ENCODE measurements at regions not wholly inside any gene's neighbourhood (a gene's known extent, or its start where the extent isn't known, plus 50 kb on each side); places are given as distances from the start of the nearest gene placed in this dataset.
"Not testable (repeated sequence)": the region's sequence is repeated elsewhere in the genome, so short reads cannot be mapped to it uniquely, and the experiment has no call there.

- H3K9ac ChIP-seq (ENCODE audit: low read depth, low read length) = no peak overlapping the region
- no peak overlapping the region for H3K4me3 ChIP-seq (ENCODE audit: low read depth, low read length)
- H3K27me3 ChIP-seq (ENCODE audit: control insufficient read depth, insufficient read depth, low read length) = no peaks in the 10 kb centered on the region
- H3K36me3 ChIP-seq (ENCODE audit: control insufficient read depth, insufficient read depth, low read length) = no peaks in the 10 kb centered on the region
- H3K9me3 ChIP-seq (ENCODE audit: control insufficient read depth, insufficient read depth, low read length) = no peaks in the 10 kb centered on the region
- H3K4me1 ChIP-seq (ENCODE audit: control insufficient read depth, insufficient read depth, low read length) = no peaks in the 10 kb centered on the region
Observed at GRCh38 chr4:129988957-129989356, 893.0 kb downstream of the C4orf33 start.

GRCh38 chr4:129994715-129995114 is 898.8 kb downstream of the C4orf33 start:
- Histone ChIP-seq H3K27me3 (ENCODE audit: control insufficient read depth, insufficient read depth, low read length) (no peaks in the 10 kb centered on the region), H3K9ac (ENCODE audit: low read depth, low read length) (no peak overlapping the region), H3K4me3 (ENCODE audit: low read depth, low read length) (no peak overlapping the region), H3K9me3 (ENCODE audit: control insufficient read depth, insufficient read depth, low read length) (no peaks in the 10 kb centered on the region), H3K4me1 (ENCODE audit: control insufficient read depth, insufficient read depth, low read length) (no peaks in the 10 kb centered on the region), H3K36me3 (ENCODE audit: control insufficient read depth, insufficient read depth, low read length) (no peaks in the 10 kb centered on the region)

DNA sequence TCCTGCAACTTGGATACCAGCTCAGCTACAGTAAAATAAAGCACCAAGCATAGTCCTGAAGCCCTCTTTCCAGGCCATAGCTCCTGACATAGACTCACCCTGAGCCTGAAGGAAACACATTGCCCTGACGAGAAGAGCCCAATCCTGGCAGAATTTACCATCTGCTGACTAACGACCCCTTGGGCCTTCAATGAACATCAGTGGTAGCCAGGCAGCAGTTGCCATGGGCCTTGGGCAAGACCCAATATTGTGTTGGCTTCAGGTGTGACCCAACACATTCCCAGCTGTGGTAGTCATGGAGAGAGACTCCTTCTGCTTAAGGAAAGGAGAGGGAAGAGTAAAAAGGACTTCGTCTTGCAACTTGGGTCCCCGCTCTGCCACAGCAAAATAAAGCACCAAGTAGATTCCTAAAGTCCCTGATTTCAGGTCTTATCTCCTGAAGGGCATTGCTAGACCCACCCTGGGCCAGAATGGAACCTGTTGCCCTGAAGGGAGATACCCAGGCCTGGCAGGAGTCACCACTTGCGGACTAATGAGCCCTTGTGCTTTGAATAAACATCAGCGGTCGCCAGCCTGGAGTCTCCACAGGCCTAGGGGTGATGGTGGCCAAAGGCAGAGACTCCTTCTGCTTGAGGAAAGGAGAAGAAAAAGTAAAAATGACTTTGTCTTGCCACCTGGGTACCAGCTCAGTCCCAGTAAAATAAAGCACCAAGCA is 902.6 kb downstream of the C4orf33 start:
- H3K27me3 ChIP-seq (ENCODE audit: control insufficient read depth, insufficient read depth, low read length) = no peaks in the 10 kb centered on the region
- H3K9ac ChIP-seq (ENCODE audit: low read depth, low read length) = no peak overlapping the region
- H3K9me3 ChIP-seq (ENCODE audit: control insufficient read depth, insufficient read depth, low read length) = no peaks in the 10 kb centered on the region
- H3K36me3 ChIP-seq (ENCODE audit: control insufficient read depth, insufficient read depth, low read length) = no peaks in the 10 kb centered on the region
- no peaks in the 10 kb centered on the region for H3K4me1 ChIP-seq (ENCODE audit: control insufficient read depth, insufficient read depth, low read length)
- no peak overlapping the region for H3K4me3 ChIP-seq (ENCODE audit: low read depth, low read length)

GRCh38 chr4:129999156-129999555 is 903.2 kb downstream of the C4orf33 start:
- H3K9ac ChIP-seq (ENCODE audit: low read depth, low read length) = no peak overlapping the region
- no peaks in the 10 kb centered on the region for H3K4me1 ChIP-seq (ENCODE audit: control insufficient read depth, insufficient read depth, low read length)
- H3K4me3 ChIP-seq (ENCODE audit: low read depth, low read length) = no peak overlapping the region
- H3K36me3 ChIP-seq (ENCODE audit: control insufficient read depth, insufficient read depth, low read length) = no peaks in the 10 kb centered on the region
- H3K9me3 ChIP-seq (ENCODE audit: control insufficient read depth, insufficient read depth, low read length) = no peaks in the 10 kb centered on the region
- H3K27me3 ChIP-seq (ENCODE audit: control insufficient read depth, insufficient read depth, low read length) = no peaks in the 10 kb centered on the region

GRCh38 chr4:130008461-130008860 is 912.5 kb downstream of the C4orf33 start:
- Histone ChIP-seq H3K4me3 (ENCODE audit: low read depth, low read length) (no peak overlapping the region), H3K36me3 (ENCODE audit: control insufficient read depth, insufficient read depth, low read length) (no peaks in the 10 kb centered on the region), H3K9me3 (ENCODE audit: control insufficient read depth, insufficient read depth, low read length) (no peaks in the 10 kb centered on the region)

DNA sequence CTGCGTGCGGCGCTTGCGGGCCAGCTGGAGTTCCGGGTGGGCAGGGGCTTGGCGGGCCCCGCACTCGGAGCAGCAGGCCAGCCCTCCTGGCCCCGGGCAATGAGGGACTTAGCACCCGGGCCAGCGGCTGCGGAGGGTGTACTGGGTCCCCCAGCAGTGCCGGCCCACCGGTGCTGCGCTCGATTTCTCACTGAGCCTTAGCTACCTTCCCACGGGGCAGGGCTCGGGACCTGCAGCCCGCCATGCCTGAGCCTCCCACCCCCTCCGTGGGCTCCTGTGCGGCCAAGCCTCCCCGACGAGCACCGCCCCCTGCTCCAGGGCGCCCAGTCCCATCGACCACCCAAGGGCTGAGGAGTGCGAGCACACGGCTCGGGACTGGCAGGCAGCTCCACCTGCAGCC is 916.9 kb downstream of the C4orf33 start:
- not testable (repeated sequence) for H3K36me3 ChIP-seq (ENCODE audit: control insufficient read depth, insufficient read depth, low read length); H3K27me3 ChIP-seq (ENCODE audit: control insufficient read depth, insufficient read depth, low read length); H3K4me1 ChIP-seq (ENCODE audit: control insufficient read depth, insufficient read depth, low read length); H3K4me3 ChIP-seq (ENCODE audit: low read depth, low read length); H3K9me3 ChIP-seq (ENCODE audit: control insufficient read depth, insufficient read depth, low read length); H3K9ac ChIP-seq (ENCODE audit: low read depth, low read length)

More at GRCh38 chr4:130008461-130008860, 912.5 kb downstream of the C4orf33 start:
- no peaks in the 10 kb centered on the region for H3K27me3 ChIP-seq (ENCODE audit: control insufficient read depth, insufficient read depth, low read length)
- H3K9ac ChIP-seq (ENCODE audit: low read depth, low read length) = no peak overlapping the region
- no peaks in the 10 kb centered on the region for H3K4me1 ChIP-seq (ENCODE audit: control insufficient read depth, insufficient read depth, low read length)

DNA sequence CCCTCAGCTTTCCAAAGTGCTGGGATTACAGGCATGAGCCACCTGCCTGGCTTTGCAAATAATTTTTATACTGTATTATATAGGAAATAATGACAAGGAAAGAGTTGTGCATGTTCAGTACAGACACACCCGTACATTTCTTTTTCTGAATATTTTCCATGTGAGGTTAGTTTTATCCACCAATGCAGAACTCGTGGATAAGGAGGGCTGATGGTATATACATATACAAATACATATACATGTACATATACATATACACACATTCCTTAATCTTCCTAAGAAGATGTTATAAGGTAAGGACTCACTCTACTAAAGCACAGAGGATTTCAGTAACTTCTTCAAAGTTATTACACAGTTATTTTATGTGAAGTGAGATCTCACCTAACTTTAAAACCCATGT is 925.8 kb downstream of the C4orf33 start:
- Histone ChIP-seq H3K36me3 (ENCODE audit: control insufficient read depth, insufficient read depth, low read length) (no peaks in the 10 kb centered on the region), H3K9ac (ENCODE audit: low read depth, low read length) (no peak overlapping the region), H3K27me3 (ENCODE audit: control insufficient read depth, insufficient read depth, low read length) (no peaks in the 10 kb centered on the region), H3K4me1 (ENCODE audit: control insufficient read depth, insufficient read depth, low read length) (peaks cover 33% of the 10 kb centered on the region), H3K9me3 (ENCODE audit: control insufficient read depth, insufficient read depth, low read length) (no peaks in the 10 kb centered on the region), H3K4me3 (ENCODE audit: low read depth, low read length) (no peak overlapping the region)

DNA sequence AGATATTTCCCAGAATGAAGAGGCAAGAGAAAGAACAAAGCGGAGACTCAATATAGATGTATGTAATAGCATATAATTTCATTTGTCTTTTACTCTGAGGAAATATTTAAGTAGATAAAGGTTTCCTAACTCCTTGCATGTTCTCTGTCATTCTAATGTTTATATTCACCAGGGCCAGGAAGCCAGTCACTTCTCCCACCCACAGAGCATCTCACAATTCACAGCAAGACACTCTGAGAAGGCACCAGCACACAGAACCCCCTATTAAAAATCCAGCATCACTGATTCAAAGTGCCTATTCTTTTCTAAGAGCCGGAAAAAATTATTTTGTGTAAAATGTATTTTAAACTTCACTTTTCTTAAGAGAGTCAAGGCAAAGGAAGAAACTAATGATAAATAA is 927.1 kb downstream of the C4orf33 start:
- H3K36me3 ChIP-seq (ENCODE audit: control insufficient read depth, insufficient read depth, low read length) = no peaks in the 10 kb centered on the region
- H3K9me3 ChIP-seq (ENCODE audit: control insufficient read depth, insufficient read depth, low read length) = no peaks in the 10 kb centered on the region
- no peaks in the 10 kb centered on the region for H3K27me3 ChIP-seq (ENCODE audit: control insufficient read depth, insufficient read depth, low read length)
- peaks cover 43% of the 10 kb centered on the region for H3K4me1 ChIP-seq (ENCODE audit: control insufficient read depth, insufficient read depth, low read length)
- H3K4me3 ChIP-seq (ENCODE audit: low read depth, low read length) = no peak overlapping the region
- H3K9ac ChIP-seq (ENCODE audit: low read depth, low read length) = no peak overlapping the region

DNA sequence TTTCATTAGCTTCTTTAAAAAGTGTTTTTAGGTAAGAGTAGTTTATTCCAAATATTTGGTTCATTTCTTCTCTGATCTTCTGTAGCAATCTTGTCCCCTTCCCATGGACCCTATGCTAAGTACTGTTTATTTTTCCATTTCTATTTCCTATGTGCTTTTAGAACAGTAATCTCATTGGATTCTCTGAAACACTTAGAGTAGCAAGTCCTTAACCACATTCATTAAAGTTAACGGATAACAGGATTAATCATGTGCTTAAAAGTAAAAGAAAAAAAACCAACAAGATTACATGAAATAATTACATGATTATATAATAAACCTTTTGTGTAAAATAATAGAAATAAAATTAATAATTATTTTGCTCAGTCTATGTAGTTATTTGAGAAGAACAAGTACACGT is 929.7 kb downstream of the C4orf33 start:
- Histone ChIP-seq H3K9ac (ENCODE audit: low read depth, low read length) (no peak overlapping the region), H3K4me3 (ENCODE audit: low read depth, low read length) (no peak overlapping the region), H3K36me3 (ENCODE audit: control insufficient read depth, insufficient read depth, low read length) (no peaks in the 10 kb centered on the region), H3K4me1 (ENCODE audit: control insufficient read depth, insufficient read depth, low read length) (peaks cover 57% of the 10 kb centered on the region), H3K9me3 (ENCODE audit: control insufficient read depth, insufficient read depth, low read length) (no peaks in the 10 kb centered on the region), H3K27me3 (ENCODE audit: control insufficient read depth, insufficient read depth, low read length) (no peaks in the 10 kb centered on the region)

- no peaks in the 10 kb centered on the region for H3K9me3 ChIP-seq (ENCODE audit: control insufficient read depth, insufficient read depth, low read length)
- H3K9ac ChIP-seq (ENCODE audit: low read depth, low read length) = no peak overlapping the region
Observed at GRCh38 chr4:130026185-130026584, 930.2 kb downstream of the C4orf33 start.

GRCh38 chr4:130027973-130028372 is 932.0 kb downstream of the C4orf33 start:
- H3K4me1 ChIP-seq (ENCODE audit: control insufficient read depth, insufficient read depth, low read length) = peaks cover 51% of the 10 kb centered on the region
- no peak overlapping the region for H3K9ac ChIP-seq (ENCODE audit: low read depth, low read length)
- H3K36me3 ChIP-seq (ENCODE audit: control insufficient read depth, insufficient read depth, low read length) = no peaks in the 10 kb centered on the region
- no peaks in the 10 kb centered on the region for H3K27me3 ChIP-seq (ENCODE audit: control insufficient read depth, insufficient read depth, low read length)
- no peak overlapping the region for H3K4me3 ChIP-seq (ENCODE audit: low read depth, low read length)
- no peaks in the 10 kb centered on the region for H3K9me3 ChIP-seq (ENCODE audit: control insufficient read depth, insufficient read depth, low read length)

More at GRCh38 chr4:130026185-130026584, 930.2 kb downstream of the C4orf33 start:
- no peaks in the 10 kb centered on the region for H3K27me3 ChIP-seq (ENCODE audit: control insufficient read depth, insufficient read depth, low read length)
- H3K4me1 ChIP-seq (ENCODE audit: control insufficient read depth, insufficient read depth, low read length) = peaks cover 60% of the 10 kb centered on the region
- H3K36me3 ChIP-seq (ENCODE audit: control insufficient read depth, insufficient read depth, low read length) = no peaks in the 10 kb centered on the region
- H3K4me3 ChIP-seq (ENCODE audit: low read depth, low read length) = no peak overlapping the region

GRCh38 chr4:130028552-130028951 is 932.6 kb downstream of the C4orf33 start:
- Histone ChIP-seq H3K4me1 (ENCODE audit: control insufficient read depth, insufficient read depth, low read length) (peaks cover 45% of the 10 kb centered on the region), H3K9ac (ENCODE audit: low read depth, low read length) (no peak overlapping the region), H3K9me3 (ENCODE audit: control insufficient read depth, insufficient read depth, low read length) (no peaks in the 10 kb centered on the region), H3K36me3 (ENCODE audit: control insufficient read depth, insufficient read depth, low read length) (no peaks in the 10 kb centered on the region), H3K27me3 (ENCODE audit: control insufficient read depth, insufficient read depth, low read length) (no peaks in the 10 kb centered on the region), H3K4me3 (ENCODE audit: low read depth, low read length) (no peak overlapping the region)

Measured in iPS-15b (cell line).